NCI-H1105 (cell line): ENCODE measurements at regions not wholly inside any gene's neighbourhood (a gene's known extent, or its start where the extent isn't known, plus 50 kb on each side); places are given as distances from the start of the nearest gene placed in this dataset.
"Not testable (repeated sequence)": the region's sequence is repeated elsewhere in the genome, so short reads cannot be mapped to it uniquely, and the experiment has no call there.

Experiments used
- DNase-seq: peaks from one replicate; lab custom pipeline; 2025; lab: John Stamatoyannopoulos, UW

DNA sequence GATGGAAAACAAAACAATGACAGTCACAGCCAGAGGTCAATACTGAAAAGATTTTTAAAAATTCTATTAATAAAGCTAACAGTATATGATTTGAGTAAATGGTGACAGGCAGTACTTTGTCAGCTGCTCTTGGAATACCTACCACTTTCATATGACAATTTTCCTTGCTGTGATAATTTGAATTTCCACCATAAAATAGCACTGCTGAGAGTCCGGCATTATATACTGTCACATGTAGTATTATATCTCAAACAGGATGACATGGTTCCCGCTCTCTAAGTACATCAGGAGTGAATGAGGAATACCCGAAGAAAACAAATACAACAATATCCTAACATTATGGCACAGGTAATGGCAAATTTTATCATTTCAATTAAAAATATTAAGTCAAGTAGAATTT, 146.8 kb upstream of the TMPRSS15 start:
- DNase-seq = no peak

DNA sequence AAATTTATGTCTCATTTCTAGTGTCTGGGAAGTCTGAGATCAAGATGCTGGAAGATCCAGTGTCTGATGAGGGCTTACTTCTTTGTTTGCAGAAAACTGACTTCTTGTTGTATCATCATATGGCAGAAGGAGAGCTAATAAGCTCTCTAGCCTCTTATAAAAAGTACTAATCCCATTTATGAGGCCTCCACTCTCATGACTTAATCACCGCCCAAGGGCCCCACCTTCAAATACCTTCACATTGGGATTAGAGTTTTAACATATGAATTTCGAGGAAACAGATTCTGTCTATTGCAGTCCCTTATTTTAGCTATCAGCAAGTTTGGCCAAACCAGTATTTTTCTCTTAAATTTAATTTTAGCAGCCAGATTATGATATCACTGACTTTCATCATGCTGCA, 150.2 kb upstream of the TMPRSS15 start:
- DNase-seq = no peak

- not testable (repeated sequence) for DNase-seq
Measured at GRCh38 chr21:18567770-18568169, 164.2 kb upstream of the TMPRSS15 start.

GRCh38 chr21:18588001-18588662, 184.5 kb upstream of the TMPRSS15 start:
- no peak for DNase-seq

- no peak for DNase-seq
Measured at GRCh38 chr21:18601146-18601545, 197.6 kb upstream of the TMPRSS15 start.

DNA sequence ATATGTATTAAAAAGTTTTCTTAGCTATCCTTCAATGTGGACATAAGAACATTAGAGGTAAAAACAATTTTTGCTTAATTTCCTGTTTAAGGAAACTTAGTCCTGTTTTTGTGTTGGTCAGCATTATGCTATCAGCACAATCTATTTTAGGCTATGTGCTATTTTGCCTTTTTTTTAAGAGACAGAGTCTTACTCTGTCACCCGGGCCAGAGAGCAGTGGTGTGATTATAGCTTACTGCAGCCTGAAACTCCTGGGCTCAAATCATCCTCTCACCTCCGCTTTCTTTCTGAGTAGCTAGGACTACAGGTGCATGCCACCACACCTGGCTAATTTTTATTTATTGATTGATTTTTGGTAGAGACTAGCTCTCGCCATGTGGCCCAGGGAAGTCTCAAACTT, 199.1 kb upstream of the TMPRSS15 start:
- no peak for DNase-seq

DNA sequence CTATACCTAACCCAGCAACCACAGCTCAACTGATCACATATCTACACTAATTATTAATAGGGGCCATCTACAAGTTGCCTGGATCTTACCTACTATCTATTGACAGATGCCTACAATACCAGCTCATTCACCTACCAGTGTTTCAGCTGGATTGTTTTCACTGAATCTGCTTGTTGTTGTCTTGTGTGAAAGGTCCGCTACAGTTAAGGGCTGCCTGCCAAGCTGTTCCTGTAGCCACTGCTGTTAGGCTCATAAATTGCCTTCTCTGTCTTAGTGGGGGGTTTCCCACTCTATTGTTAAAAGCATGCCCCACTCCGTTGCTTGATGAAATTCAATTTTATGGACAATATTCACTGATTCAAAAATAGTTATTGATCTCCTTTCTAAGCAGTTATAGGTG, 199.7 kb upstream of the TMPRSS15 start:
- DNase-seq = peak; percentile 61

DNA sequence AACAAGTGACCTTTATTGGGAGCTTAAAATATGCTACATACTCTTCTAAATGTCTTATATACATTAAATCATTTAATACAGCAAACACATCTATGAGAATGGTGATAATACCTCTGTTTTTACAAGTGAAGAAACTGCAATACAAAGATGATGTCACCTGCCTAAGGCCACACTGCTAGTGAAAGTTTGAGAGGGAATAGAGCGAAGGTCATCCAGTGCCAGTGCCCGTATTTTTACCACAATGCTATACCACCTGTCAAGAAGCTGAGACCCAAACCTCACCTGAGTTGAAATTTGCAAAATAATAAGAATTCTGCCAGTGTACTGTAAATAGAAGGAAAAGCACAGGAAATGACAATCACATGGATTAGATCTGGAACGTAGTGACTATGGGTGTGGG, 200.4 kb upstream of the TMPRSS15 start:
- DNase-seq = no peak

DNA sequence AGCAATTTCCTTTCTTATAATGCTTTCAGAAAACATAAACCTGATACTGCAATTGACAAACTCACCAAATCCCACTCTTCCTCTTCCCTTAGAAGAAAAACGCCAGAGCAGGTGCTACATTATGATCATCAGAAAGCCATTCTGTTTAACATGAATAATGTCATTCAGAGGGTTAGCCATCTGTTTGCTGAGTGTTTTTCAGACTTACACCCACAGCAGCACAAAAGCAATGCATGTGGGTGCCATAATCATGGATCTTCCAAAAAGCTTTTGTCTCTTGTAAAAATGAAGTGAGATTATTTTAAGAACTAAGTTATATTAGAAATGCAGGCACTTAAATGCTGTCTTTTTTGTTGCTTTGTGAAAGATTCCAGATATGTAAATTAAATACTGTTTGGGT, 204.6 kb upstream of the TMPRSS15 start:
- peak; percentile 89 for DNase-seq

DNA sequence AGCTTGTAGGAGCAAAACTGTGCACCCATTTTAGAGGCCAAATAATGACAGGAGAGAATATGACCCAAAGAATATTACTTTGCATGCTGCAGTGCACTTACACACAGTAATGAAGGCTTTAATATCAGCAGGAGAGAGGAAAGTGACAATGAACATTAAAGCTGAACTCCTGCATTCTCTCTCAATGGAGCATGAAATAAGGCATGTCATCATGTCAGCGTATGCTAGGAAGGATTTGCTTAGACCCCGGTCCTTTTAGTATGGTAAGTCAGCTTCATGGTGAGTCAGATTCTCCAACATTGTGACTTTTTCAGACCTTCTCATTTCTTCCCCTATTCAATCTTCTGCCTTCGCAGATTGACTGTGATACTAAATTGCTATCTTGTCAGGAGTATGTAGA, 210.7 kb upstream of the TMPRSS15 start:
- DNase-seq = no peak

GRCh38 chr21:18617291-18617690, 213.7 kb upstream of the TMPRSS15 start:
- DNase-seq = no peak

DNA sequence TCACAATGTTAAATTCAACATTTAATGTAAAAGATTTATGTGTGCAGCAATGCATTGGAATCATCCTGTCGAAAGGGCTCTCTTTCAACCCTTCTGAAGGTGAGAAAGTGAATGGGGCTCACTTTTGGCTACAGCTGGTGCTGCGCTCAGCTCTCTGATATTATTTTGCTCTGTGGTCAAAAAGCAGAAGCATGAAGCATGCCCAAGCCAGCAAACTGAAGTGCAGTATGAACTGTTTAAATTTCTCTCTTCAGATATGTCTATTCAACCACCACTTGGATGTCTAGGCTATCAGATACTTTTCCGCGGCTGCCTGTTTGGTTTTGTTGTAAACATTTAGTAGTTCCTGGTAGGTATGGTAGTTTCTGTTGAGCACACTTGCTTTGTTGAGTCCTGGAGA, 216.9 kb upstream of the TMPRSS15 start:
- no peak for DNase-seq

GRCh38 chr21:18622383-18622782, 218.8 kb upstream of the TMPRSS15 start:
- no peak for DNase-seq

GRCh38 chr21:18630446-18630845, 226.9 kb upstream of the TMPRSS15 start:
- no peak for DNase-seq

GRCh38 chr21:18636897-18637296, 233.3 kb upstream of the TMPRSS15 start:
- DNase-seq = no peak

GRCh38 chr21:18646116-18646515, 242.5 kb upstream of the TMPRSS15 start:
- no peak for DNase-seq

DNA sequence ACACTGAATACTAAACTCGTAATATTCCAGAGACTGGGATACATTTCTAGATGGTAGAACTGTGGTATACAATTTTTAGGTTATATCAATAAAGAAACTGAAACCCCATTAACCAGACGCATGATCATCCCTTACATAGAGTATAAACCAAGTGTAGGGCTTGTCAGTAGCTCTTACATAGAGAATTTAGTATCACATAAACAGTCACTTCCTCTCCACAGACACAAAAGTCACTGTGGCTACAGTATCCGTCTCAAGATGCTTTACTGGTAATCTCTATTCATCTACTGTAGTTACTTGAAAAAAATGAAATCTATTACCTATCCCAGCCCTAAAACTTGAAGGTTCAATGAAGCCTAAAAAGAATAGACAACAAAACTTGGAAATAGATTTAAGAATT, 252.3 kb upstream of the TMPRSS15 start:
- no peak for DNase-seq

DNA sequence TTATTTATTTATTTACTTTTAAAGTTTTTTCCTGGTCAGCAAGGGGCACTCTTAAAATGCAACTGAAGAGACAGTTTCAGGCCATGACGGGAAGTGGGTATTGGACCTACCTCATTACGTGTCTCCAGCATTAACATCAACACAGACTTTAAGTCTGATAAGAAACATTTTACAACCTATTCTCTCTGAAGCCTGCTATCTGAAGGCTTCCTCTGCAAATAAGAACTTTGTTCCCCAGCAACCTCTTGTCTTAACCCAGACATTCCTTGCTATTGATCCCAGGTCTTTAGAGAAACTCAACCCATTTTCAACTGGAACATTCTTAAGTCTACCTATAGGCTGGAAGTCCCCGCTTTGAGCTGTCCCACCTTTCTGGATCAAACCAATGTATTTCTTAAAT, 258.3 kb upstream of the TMPRSS15 start:
- DNase-seq = no peak

DNA sequence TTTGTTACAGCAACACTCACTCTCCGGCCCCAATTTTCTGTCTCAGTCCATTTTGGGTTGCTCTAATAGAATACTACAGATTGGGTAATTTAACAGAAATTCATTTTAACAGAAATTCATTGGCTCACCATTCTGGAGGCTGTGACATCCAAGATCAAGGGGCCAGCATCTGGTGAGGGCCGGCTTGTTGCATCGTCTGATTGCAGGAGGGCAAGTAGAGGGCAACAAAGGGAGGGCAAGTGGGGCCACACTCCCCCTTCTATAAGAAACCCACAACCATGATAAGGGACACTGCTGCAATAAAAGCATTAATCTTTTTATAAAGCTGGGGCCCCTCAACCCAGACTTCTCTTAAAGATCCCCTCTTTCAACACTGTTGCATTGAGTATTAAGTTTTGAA, 260.1 kb upstream of the TMPRSS15 start:
- DNase-seq = no peak

GRCh38 chr21:18666725-18667124, 263.1 kb upstream of the TMPRSS15 start:
- DNase-seq = no peak

DNA sequence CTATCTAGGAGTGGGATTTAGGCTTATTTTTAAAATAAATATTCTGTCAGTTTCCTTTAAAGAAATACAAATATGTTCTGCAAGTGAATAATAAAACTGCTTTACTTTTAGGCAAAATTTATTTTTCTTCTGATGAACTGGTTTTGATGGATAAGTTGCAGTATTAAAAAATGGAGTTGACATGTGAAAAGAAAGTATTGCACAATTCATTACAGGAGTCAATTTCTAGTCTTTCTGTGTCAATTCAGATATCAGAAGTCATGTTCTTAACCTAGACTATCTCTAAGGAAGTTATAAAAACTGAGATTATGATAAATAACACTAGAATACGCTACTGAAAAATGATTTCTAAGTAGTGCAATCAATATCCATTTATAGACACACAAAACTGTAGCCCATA, 270.2 kb upstream of the TMPRSS15 start:
- DNase-seq = no peak

- no peak for DNase-seq
Measured at GRCh38 chr21:18677632-18678031, 274.0 kb upstream of the TMPRSS15 start.

GRCh38 chr21:18705971-18706370, 302.4 kb upstream of the TMPRSS15 start:
- DNase-seq = no peak

- no peak for DNase-seq
Measured at GRCh38 chr21:18711662-18712061, 308.1 kb upstream of the TMPRSS15 start.

- no peak for DNase-seq
Measured at GRCh38 chr21:18715606-18716005, 312.0 kb upstream of the TMPRSS15 start.
